Esophagus muscularis mucosa (tissue), 4 donors: ENCODE measurements at regions not wholly inside any gene's neighbourhood (a gene's known extent, or its start where the extent isn't known, plus 50 kb on each side); places are given as distances from the start of the nearest gene placed in this dataset.

Experiments
- DNase-seq: peaks from one replicate; pipeline ENCODE4 v3.0.0-alpha.2; 2017; ENCODE audit errors: extremely low spot score
- H3K27ac ChIP-seq, 4 donors: fragments of 200-600 bp; sonication (generic); replicated peaks in 1 of 4; 1 replicate in 3 of 4; 2 replicates in 1 of 4; pipeline ENCODE4 v1.5.1; 2016 to 2019; ENCODE audit warnings: mild to moderate bottlenecking in 1 of 4
- H3K27me3 ChIP-seq, 4 donors: fragments of 200-600 bp; sonication (generic); one replicate each; pipeline versions ENCODE4 v1.5.1 to v1.6.0; 2016 to 2019
- H3K36me3 ChIP-seq, 4 donors: fragments of 200-600 bp; sonication (generic); one replicate each; pipeline ENCODE4 v1.5.1; 2016 to 2019
- H3K4me1 ChIP-seq, 4 donors: fragments of 200-600 bp; sonication (generic); one replicate each; pipeline ENCODE4 v1.5.1; 2016 to 2019
- H3K4me3 ChIP-seq, 4 donors: fragments of 200-600 bp; sonication (generic); 1 replicate in 2 of 4; 2 replicates in 2 of 4; pipeline ENCODE4 v1.5.1; 2016 to 2019; ENCODE audit warnings: mild to moderate bottlenecking in 4 of 4, moderate library complexity in 1 of 4
- H3K9me3 ChIP-seq, 4 donors: fragments of 200-600 bp; sonication (generic); 1 replicate in 3 of 4; 2 replicates in 1 of 4; pipeline ENCODE4 v1.5.1; 2016 to 2019
- CTCF ChIP-seq, 3 experiments: fragments of 200-600 bp in 2 of 3; fragments of 450-650 bp in 1 of 3; sonication (generic) in 2 of 3; IDR thresholded peaks; one replicate each; pipeline ENCODE4 v1.5.1; 2017 to 2019; ENCODE audit warnings: antibody characterized with exemption in 3 of 3, mild to moderate bottlenecking in 2 of 3, moderate library complexity in 1 of 3
- EP300 ChIP-seq: sonication (generic); formaldehyde crosslinking; IDR thresholded peaks from one replicate; pipeline ENCODE4 v1.6.1; 2017; ENCODE audit warnings: antibody characterized with exemption
- POLR2A ChIP-seq: fragments of 450-650 bp; IDR thresholded peaks from one replicate; pipeline ENCODE4 v1.6.1; 2017; ENCODE audit warnings: antibody characterized with exemption, moderate library complexity, mild to moderate bottlenecking, low read depth
- POLR2AphosphoS5 ChIP-seq, 2 donors: sonication (generic); formaldehyde crosslinking; IDR thresholded peaks; one replicate each; pipeline ENCODE4 v1.6.1; 2017; ENCODE audit warnings: antibody characterized with exemption in 2 of 2
- WGBS: methylation state at CpG from one replicate; pipeline ENCODE4 v1.1.5; 2018; 5-methylcytosine and 5-hydroxymethylcytosine counted together
- intact Hi-C: fragments of 100-400 bp; cut with DNase I; formaldehyde crosslinking; loops from one replicate; pipeline ENCODE4 v1.15.1; 2023

GRCh38 chr5:7066471-7067235, 329.3 kb upstream of the ADCY2 start:
- WGBS = 86% methylated on average over 9 of the region's 10 CpGs
- TF ChIP-seq CTCF (IDR thresholded peaks at IDR 0.05) (no peak), EP300 (no peak), POLR2A (no peak), POLR2AphosphoS5 (IDR thresholded peaks at IDR 0.05) (no peak)
- Histone ChIP-seq H3K27ac (no peak overlapping the region), H3K36me3 (no peaks in the 10 kb centered on the region), H3K4me3 (no peak overlapping the region), H3K4me1 (no peaks in the 10 kb centered on the region), H3K9me3 (no peaks in the 10 kb centered on the region), H3K27me3 (no peaks in the 10 kb centered on the region)
- peak; percentile 39 for DNase-seq
- intact Hi-C loops = no loop called here

GRCh38 chr5:7068156-7068555, 327.8 kb upstream of the ADCY2 start:
- TF ChIP-seq POLR2AphosphoS5 (IDR thresholded peaks at IDR 0.05) (no peak), EP300 (no peak), CTCF (IDR thresholded peaks at IDR 0.05) (no peak), POLR2A (no peak)
- no peaks in the 10 kb centered on the region for H3K36me3 ChIP-seq
- H3K27ac ChIP-seq = no peak overlapping the region
- H3K4me1 ChIP-seq = no peaks in the 10 kb centered on the region
- H3K4me3 ChIP-seq = no peak overlapping the region
- no peaks in the 10 kb centered on the region for H3K27me3 ChIP-seq
- peak; percentile 53 for DNase-seq
- WGBS = 93% methylated on average over 5 of the region's 6 CpGs
- no peaks in the 10 kb centered on the region for H3K9me3 ChIP-seq
- intact Hi-C loops = no loop called here

GRCh38 chr5:7068899-7069298, 327.0 kb upstream of the ADCY2 start:
- no peaks in the 10 kb centered on the region for H3K4me1 ChIP-seq
- no peaks in the 10 kb centered on the region for H3K36me3 ChIP-seq
- H3K9me3 ChIP-seq = no peaks in the 10 kb centered on the region
- intact Hi-C loops = no loop called here
- no peak for TF ChIP-seq EP300
- TF ChIP-seq POLR2AphosphoS5 (IDR thresholded peaks at IDR 0.05) = no peak
- TF ChIP-seq CTCF (IDR thresholded peaks at IDR 0.05) = no peak
- TF ChIP-seq POLR2A = no peak
- H3K27me3 ChIP-seq = no peaks in the 10 kb centered on the region
- no peak for DNase-seq
- no peak overlapping the region for H3K4me3 ChIP-seq
- WGBS = 85% methylated on average over 5 of the region's 5 CpGs
- H3K27ac ChIP-seq = no peak overlapping the region

- intact Hi-C loops = no loop called here
- DNase-seq = no peak
- H3K27ac ChIP-seq = no peak overlapping the region
- TF ChIP-seq CTCF (IDR thresholded peaks at IDR 0.05) (no peak), EP300 (no peak), POLR2AphosphoS5 (IDR thresholded peaks at IDR 0.05) (no peak), POLR2A (no peak)
- H3K4me1 ChIP-seq = no peaks in the 10 kb centered on the region
- H3K36me3 ChIP-seq = no peaks in the 10 kb centered on the region
- no peaks in the 10 kb centered on the region for H3K9me3 ChIP-seq
- H3K4me3 ChIP-seq = no peak overlapping the region
- 74% methylated on average over 4 of the region's 4 CpGs for WGBS
- peaks cover 0 to under 1% (median 0%) of the 10 kb centered on the region in 4 donors for H3K27me3 ChIP-seq
These were observed 323.8 kb upstream of the ADCY2 start for GRCh38 chr5:7072188-7072587.

- peaks cover 0 to 13% (median 0%) of the 10 kb centered on the region in 4 donors for H3K27me3 ChIP-seq
- 93% methylated on average over 6 of the region's 6 CpGs for WGBS
- intact Hi-C loops = no loop called here
These were observed 322.3 kb upstream of the ADCY2 start for GRCh38 chr5:7073666-7074065.

More at GRCh38 chr5:7073666-7074065, 322.3 kb upstream of the ADCY2 start:
- Histone ChIP-seq H3K4me3 (no peak overlapping the region), H3K4me1 (no peaks in the 10 kb centered on the region), H3K27ac (no peak overlapping the region), H3K9me3 (no peaks in the 10 kb centered on the region), H3K36me3 (no peaks in the 10 kb centered on the region)
- TF ChIP-seq EP300 (no peak), CTCF (IDR thresholded peaks at IDR 0.05) (no peak), POLR2A (no peak), POLR2AphosphoS5 (IDR thresholded peaks at IDR 0.05) (no peak)
- peak; percentile 66 for DNase-seq
